Panc1 (cell line): ENCODE measurements at regions not wholly inside any gene's neighbourhood (a gene's known extent, or its start where the extent isn't known, plus 50 kb on each side); places are given as distances from the start of the nearest gene placed in this dataset.

ENCODE experiments used
- POLR2AphosphoS5 ChIP-seq: IDR thresholded peaks from 2 replicates; pipeline ENCODE4 v1.6.1; 2012; ENCODE audit warnings: mild to moderate bottlenecking, low read depth, low read length, moderate library complexity
- TCF7L2 ChIP-seq: IDR thresholded peaks from 2 replicates; pipeline ENCODE4 v1.6.1; 2011; ENCODE audit warnings: mild to moderate bottlenecking, low read depth, low read length, inconsistent platforms
- TF ChIP-seq, protein P1 (sequence below): fragments of 450-650 bp; IDR thresholded peaks from 2 replicates; pipeline ENCODE4 v1.5.1; 2017; ENCODE audit warnings: mild to moderate bottlenecking

GRCh38 chr7:85896531-85896930 lies 709.7 kb upstream of the SEMA3D start:
- TF ChIP-seq, protein P1, sequence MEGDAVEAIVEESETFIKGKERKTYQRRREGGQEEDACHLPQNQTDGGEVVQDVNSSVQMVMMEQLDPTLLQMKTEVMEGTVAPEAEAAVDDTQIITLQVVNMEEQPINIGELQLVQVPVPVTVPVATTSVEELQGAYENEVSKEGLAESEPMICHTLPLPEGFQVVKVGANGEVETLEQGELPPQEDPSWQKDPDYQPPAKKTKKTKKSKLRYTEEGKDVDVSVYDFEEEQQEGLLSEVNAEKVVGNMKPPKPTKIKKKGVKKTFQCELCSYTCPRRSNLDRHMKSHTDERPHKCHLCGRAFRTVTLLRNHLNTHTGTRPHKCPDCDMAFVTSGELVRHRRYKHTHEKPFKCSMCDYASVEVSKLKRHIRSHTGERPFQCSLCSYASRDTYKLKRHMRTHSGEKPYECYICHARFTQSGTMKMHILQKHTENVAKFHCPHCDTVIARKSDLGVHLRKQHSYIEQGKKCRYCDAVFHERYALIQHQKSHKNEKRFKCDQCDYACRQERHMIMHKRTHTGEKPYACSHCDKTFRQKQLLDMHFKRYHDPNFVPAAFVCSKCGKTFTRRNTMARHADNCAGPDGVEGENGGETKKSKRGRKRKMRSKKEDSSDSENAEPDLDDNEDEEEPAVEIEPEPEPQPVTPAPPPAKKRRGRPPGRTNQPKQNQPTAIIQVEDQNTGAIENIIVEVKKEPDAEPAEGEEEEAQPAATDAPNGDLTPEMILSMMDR = no peak
- TF ChIP-seq POLR2AphosphoS5 (no peak), TCF7L2 (no peak)
